ENCODE measurements at regions not wholly inside any gene's neighbourhood (a gene's known extent, or its start where the extent isn't known, plus 50 kb on each side); places are given as distances from the start of the nearest gene placed in this dataset.

- peak; percentile 6 for DNase-seq (ENCODE audit: low spot score)
Observed at GRCh38 chr16:13291591-13292333, 390.4 kb downstream of the SHISA9 start.

DNA sequence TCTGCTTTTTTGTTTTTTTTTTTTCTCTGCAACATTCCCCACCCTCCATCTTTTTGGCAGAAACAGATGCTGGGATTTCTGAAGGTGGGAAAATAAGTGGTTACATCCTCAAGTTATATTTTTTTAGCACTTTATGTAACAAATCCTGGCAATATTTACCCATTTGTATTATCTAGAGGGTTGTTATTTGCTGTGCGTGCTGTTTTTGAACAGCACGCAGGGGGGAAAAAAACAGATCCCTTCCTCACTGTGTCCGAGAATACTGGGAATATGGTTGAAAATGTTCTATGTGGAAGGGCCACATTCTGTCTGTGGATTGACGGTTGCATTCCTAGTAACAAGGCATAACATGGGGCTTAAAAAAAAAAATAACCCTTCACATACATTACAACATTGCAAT is 394.8 kb downstream of the SHISA9 start:
- DNase-seq (ENCODE audit: low spot score): no peak

DNA sequence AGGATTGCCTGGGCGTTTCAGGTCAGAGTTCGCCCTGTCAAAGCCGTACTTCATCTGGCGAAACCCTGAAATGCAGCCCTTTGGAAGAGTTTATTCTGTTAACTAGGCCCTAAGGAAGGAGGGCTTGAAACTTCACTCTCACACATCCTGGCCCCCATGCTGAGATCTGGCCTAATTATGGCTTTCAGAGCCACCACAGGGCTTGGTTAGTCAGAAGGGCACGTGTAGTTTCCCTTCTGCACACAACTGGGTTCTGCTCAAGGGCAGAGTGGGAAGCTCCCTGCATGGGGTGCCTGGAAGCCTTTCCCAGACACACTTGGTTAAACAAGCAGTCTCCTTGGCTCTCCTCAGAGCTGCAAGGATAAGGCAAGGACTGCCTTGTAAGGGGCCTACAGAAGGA is 397.3 kb downstream of the SHISA9 start:
- DNase-seq (ENCODE audit: low spot score): peak; percentile 47

- DNase-seq (ENCODE audit: low spot score): no peak
Observed at GRCh38 chr16:13300066-13300840, 398.9 kb downstream of the SHISA9 start.

DNA sequence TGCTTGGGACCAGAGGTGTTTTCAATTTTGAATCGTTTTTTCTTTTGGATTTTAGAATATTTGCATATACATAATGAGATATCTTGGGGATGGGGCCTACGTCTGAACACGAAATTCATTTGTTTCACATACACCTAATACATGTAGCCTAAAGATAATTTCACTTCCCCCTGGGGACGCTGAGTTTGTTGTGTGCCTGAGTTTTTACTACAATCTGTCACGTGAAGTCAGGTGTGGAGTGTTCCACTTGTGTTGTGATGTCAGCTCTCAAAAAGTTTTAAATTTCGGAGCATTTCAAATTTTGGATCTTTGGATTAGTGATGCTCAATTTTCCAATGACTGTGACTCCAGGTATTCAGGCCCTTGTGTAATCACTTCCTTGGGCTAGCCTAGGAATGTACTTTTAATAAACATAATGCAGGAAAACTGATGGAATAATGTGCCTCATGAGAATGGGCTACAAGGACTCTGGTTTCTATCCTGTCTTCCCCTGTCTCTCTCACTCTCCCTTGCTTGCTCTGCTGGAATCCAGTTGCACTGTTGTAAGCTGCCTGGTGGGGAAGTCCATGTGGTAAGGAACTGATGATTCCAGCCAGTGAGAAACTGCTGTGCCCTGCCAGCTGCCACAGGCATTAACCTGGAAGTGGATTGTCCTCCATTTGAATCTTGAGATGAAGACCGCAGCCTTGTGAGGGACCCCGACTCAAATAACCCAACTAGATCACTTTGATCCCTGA is 403.8 kb downstream of the SHISA9 start:
- DNase-seq (ENCODE audit: low spot score): peak; percentile 26

- peak; percentile 37 for DNase-seq (ENCODE audit: low spot score)
Observed at GRCh38 chr16:13306161-13306995, 405.0 kb downstream of the SHISA9 start.

DNA sequence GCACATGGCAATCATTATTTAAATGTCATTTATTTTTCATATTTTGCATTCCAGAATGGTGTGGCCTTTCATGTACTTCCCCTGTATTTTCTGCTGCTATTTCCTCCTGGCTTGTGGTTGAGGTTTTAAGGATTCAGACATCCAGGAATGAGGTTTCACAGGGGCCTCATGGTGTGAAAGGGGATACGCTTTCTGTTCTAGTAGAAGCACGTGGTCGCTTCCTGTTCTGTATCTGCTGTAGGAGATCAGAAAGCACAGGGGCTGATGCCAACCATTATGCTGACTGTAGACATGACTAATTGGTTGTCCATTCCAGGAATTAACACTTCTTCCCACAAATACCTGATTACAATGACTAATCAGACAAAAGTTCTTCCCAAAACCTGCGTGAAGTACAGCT is 405.9 kb downstream of the SHISA9 start:
- DNase-seq (ENCODE audit: low spot score): peak; percentile 100

DNA sequence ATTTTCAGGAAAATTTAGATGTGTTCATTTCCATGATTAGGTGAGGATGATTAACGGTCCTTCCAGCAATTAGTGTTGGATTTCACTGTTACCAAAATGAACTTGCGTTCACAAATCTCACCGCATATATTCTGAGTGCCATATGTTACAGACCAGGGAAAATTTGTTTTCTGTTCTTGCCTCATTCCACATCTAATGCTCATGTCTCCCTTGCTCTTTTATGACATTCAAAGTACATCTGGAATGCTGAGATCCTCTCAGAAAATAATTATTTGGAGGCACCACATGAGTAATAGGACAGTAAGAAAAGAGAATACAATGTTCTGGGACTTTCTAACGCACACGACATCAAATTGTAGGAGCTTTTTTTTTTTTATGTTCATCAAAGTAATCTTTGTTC is 406.5 kb downstream of the SHISA9 start:
- DNase-seq (ENCODE audit: low spot score): peak; percentile 57

DNA sequence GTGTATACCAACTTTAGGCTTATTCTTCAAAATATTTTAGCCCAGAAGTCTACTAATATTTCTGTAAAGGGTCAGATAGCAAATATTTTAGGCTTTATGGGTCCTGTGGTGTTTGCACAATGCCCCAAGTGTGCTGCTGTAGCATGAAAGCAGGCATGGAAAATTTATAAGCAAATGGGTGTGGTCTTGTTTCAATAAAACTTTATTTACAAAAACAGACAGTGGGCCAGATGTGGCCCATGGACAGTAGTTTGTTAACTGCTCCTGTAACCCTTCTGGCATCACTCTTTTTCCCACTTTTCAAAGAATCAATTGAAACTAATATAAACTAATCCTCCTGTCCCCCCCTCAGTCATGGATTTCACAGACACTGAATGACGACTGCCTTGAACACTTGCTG is 410.7 kb downstream of the SHISA9 start:
- DNase-seq (ENCODE audit: low spot score): no peak

DNA sequence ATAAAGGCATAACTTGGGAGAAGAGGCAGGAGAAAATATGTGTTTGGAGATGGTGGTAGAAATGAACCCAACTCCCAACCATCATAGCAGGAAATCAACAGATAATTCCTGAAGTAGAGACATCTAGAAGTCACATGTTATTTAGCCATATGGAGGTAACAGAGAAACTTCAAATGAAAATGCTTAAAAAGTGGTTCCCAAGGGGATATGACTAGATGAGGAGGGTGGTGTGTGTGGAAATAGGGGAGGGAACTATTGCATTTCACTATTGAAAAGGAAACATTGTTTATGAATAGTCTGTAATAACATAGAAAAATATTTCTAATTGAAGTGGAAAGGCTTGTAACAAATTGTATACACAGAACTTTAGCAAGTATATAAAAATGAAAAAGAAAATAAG is 412.0 kb downstream of the SHISA9 start:
- no peak for DNase-seq (ENCODE audit: low spot score)

DNA sequence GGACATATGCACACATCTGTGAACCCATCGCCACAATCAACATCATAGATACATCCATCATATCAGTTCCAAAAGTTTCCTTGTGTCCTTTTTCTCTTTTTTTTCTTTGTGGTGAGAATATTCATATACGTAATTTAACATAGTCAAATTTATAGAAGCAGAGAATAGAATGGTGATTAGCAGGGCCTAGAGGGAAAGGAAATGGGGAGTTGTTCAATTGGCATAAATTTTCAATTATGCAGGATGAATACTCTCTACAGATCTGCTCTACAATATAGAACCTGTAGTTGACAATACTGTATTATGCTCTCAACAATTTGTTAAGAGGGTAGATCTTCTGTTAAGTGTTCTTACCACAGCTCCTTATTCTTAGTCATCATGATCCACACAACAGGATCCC is 413.2 kb downstream of the SHISA9 start:
- DNase-seq (ENCODE audit: low spot score): no peak

- DNase-seq (ENCODE audit: low spot score): peak; percentile 95
Observed at GRCh38 chr16:13315642-13316427, 414.4 kb downstream of the SHISA9 start.

- no peak for DNase-seq (ENCODE audit: low spot score)
Observed at GRCh38 chr16:13322336-13322735, 420.9 kb downstream of the SHISA9 start.

DNA sequence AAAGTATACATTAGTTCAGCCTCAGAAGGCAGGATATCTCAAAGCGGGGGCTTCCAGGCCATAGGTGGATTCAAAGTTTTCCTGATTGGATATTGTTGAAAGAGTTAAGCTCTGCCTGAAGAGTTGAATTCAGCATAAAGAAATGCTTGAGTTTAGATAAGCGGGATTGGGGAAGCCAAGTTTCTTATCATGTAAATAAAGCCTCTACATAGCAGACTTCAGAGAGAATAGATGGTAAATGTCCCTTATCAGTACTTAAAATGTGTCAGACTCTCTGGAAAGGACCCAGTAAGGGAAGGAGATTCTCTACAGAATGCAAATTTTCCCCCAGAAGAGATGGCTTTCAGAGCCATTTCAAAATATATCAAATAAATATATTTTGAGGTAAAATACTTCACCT is 423.5 kb downstream of the SHISA9 start:
- no peak for DNase-seq (ENCODE audit: low spot score)

GRCh38 chr16:13325396-13325795 is 424.0 kb downstream of the SHISA9 start:
- no peak for DNase-seq (ENCODE audit: low spot score)

- DNase-seq (ENCODE audit: low spot score): no peak
Observed at GRCh38 chr16:13331918-13332317, 430.5 kb downstream of the SHISA9 start.

- no peak for DNase-seq (ENCODE audit: low spot score)
Observed at GRCh38 chr16:13332713-13333255, 431.4 kb downstream of the SHISA9 start.

GRCh38 chr16:13333336-13333735 is 431.9 kb downstream of the SHISA9 start:
- DNase-seq (ENCODE audit: low spot score): no peak

- no peak for DNase-seq (ENCODE audit: low spot score)
Observed at GRCh38 chr16:13335879-13336278, 434.5 kb downstream of the SHISA9 start.

- no peak for DNase-seq (ENCODE audit: low spot score)
Observed at GRCh38 chr16:13336335-13336734, 434.9 kb downstream of the SHISA9 start.
